HG03460 (cell line): ENCODE measurements at regions not wholly inside any gene's neighbourhood (a gene's known extent, or its start where the extent isn't known, plus 50 kb on each side); places are given as distances from the start of the nearest gene placed in this dataset.
"Not testable (repeated sequence)": the region's sequence is repeated elsewhere in the genome, so short reads cannot be mapped to it uniquely, and the experiment has no call there.

Experiments
- ATAC-seq: cut with Tn5 transposase; IDR thresholded peaks from one replicate; pipeline ENCODE4 v1.9.1; 2021; ENCODE audit not compliant: unreplicated experiment

DNA sequence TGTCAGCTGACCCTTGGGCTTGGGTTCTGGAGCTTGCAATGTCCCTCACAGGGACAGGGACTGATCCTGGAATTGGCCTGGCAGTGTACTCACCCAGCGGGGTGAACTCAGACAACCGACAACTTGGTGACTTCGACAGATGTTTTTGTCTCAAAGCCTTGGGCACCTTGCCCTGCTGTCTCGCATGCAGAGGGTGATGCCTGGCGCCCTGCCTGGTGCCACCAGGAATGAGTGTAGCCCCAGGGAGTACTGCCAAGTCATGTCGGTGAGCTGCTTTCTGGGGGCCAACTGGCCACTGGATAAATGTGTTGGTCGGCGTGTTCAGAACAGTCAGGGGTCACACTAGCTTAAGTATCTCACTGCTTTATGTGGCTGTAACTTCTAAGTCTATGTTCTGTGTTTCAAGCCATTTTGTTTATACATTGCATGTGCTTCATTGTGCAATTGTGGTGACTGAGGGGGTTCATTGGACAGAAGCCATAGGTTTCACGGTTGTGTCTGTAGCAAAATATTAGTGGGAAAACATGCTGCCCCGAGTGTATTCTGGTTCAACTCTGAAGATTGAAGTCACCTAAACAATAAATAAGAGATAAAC is 96.3 kb upstream of the TNFSF11 start:
- no peak for ATAC-seq

DNA sequence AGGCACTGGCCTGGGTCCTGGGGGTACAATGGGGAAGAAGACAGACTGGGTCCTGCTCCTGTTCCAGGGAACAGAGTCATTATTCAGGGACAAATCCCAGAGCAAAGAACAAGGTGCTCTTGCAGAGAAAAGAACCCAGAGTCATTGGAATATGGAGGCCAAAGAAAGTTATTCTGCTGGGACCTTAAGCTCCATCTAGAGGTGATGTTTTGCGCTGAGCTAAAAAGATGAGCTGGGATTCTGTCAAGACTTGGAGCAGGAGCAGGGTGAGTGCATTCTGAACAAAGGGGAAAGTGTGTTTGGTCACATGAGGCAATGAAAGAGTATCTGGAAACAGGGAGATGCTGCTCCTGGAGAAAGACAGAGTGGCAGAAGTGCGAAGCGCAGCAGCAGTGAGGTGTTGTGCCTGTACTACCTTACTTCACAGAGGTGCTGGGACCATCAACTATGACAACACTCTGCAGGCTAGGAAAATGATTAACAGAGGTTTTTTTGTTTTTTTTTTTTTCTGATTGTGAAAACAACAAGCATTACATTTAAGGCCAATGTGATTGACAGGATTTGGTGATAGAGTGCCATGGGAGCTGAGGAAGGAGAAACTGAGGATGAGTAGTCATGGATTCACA is 95.3 kb upstream of the TNFSF11 start:
- ATAC-seq, result no peak

DNA sequence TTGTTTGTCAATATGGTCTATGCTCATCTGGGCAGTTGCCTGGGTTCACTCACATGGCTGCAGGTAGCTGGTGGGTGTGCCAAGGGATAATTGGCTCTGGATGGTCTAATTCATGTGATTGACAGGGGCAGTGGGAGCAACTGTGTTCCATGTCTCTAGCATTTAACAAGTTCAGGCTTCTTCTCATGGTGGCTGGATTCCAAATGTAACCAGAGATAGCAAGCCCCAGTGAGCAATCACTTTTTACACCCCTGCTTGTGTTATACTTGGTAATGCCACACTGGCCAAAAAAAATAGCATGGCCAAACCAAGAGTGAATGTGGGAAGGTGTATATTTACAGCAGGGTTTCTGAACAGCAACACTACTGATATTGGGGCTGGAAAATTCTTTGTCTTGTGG is 89.6 kb upstream of the TNFSF11 start:
- no peak for ATAC-seq

DNA sequence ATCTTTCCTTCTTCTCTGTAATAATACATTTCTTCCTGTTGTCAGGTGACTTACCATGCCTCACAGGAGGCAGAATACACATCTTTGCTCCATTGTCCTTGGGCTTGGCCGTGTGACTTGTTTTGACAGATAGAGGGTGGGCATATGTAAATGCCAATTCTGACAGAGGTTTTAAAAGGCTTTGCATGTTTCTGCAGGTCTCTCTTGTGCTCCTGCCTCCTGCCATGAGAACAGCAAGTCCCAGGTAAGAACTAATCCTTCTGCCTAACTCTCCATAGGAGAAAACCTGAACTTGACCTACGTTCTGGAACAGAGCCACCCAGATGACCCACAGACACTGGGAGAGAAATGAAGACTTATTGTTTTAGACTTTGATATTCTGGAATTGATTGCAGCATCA is 88.7 kb upstream of the TNFSF11 start:
- no peak for ATAC-seq

DNA sequence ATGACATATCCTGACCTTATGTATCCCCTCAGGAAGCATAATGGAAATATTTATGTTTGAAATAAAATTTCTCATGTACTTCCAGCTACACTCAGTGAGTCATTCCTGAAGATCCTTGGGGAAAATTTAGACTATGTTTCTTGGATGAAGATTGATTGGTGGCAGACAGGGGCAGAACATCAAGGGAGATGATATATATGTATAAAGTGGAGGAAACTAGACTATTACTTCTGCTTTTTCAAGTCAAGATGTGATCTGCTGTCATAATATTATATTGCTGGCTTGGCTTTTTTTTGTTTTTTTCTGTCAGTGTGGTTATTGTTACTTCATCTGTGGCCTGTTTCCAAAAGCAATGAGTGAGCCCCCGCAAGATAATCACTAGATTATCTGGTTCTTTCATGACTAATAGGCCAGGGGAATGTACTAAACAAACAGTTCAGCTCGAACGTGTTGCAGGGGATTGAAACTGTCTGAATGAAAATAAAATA is 87.2 kb upstream of the TNFSF11 start:
- ATAC-seq, result no peak

DNA sequence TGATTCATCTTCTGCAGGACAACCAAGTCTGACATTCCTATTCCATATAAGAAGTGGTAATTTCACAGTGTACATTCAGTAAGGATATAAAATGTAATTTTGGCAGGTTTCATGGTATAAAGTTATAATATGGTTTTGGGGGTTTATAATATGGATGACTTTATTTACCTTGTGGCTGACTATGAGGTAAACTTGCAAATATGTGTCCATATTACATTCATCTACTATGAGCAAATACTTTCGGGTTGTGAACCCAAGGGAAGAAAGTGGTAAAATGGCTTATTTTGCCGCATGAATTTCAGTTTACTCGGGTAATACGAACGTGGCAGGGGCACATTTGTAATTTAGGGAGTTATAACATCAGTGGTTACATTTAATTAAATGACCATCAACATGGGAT is 86.7 kb upstream of the TNFSF11 start:
- no peak for ATAC-seq

DNA sequence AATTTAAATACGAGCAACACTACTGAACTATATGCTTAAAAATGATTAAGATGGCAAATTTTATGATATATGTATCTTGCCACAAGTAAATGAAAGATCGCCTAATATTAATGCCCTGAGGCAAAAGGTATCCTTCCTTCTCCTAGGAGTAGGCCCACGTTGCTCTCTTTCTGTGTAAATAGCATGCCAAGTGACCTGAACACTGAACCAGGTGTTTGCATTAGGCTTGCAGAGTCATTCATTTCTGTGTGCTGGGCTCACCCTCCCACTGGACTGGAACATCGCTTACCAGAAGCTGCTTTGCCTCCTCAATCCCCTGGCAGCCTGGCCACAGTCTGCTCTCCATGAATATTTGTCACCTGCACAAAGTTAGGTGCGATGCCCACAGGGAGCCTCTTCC is 83.3 kb upstream of the TNFSF11 start:
- ATAC-seq, result no peak

DNA sequence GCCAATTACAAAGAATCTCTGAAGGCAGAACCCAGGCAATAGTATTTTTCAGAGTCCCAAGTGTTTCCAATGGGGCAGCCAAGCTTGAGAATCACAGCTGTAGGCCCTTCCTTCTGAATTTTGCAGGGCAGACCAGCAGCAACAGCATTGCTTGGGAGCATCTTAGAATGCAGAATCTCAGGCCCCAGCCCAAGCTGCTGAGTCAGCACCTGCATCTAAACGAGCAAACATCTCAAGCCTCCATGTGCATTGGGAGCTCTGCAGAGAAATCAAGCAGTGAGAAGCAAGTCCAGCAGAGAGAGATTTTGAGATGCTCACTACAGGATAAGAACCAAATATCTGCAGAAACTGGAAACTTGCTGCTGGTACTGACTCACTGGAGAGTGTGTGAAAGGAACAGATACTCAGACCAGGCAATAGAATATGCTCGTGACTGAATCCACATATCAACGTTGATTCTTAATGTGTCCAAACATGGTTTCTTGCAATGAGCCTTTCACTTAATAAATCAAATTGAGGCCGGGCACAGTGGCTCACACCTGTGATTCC is 81.5 kb upstream of the TNFSF11 start:
- no peak for ATAC-seq

DNA sequence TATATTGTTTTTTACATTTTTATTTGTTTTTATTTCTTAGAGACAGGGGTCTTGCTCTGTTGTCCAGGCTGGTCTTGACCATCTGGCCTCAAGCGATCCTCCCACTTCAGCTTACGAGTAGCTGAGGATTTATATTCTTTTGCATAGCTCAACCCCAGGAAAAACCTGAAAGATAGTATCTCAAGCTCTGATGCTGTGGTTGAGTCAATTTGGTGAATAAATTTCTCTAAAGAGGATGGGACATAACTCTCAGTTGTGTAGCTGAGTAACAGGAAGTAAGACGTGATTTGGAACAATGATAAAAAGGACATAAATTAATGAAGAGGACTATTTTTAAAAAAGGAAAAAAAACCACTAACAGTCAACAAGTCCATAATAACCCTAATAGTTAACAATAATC is 79.8 kb upstream of the TNFSF11 start:
- ATAC-seq, result no peak

DNA sequence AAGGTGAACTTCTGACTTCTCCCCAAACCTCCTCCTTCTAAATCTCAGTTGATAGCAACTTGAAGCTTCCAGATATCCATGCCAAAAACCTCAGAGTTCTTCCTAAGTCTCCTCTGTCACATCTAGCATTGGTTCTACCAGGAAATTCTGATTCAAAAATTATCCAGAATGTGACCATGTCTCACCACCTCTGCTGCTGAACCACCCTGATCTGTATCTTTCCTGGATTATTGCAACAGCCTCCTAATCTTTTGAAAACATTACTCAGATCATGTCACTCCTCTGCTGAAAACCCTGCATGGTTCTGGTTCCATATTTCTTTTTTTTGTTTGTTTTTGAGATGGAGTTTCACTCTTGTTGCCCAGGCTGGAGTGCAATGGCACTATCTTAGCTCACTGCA is 78.7 kb upstream of the TNFSF11 start:
- no peak for ATAC-seq

DNA sequence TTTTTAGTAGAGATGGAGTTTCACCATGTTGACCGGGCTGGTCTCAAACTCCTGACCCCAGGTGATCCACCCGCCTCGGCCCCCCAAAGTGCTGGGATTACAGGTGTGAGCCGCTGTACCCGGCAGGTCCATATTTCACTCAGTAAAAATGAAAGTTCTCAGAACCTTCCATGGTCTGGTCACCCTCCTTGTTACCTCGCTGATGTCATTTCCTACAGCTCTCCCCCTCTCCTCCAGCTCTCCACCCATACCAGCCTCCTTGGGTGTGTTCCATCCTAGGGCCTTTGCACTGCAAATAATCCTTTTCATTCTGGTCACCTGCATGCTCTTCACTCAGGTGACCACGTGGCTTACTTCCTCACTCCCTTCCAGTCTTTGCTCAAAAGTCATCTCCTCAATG is 78.2 kb upstream of the TNFSF11 start:
- ATAC-seq, result no peak

DNA sequence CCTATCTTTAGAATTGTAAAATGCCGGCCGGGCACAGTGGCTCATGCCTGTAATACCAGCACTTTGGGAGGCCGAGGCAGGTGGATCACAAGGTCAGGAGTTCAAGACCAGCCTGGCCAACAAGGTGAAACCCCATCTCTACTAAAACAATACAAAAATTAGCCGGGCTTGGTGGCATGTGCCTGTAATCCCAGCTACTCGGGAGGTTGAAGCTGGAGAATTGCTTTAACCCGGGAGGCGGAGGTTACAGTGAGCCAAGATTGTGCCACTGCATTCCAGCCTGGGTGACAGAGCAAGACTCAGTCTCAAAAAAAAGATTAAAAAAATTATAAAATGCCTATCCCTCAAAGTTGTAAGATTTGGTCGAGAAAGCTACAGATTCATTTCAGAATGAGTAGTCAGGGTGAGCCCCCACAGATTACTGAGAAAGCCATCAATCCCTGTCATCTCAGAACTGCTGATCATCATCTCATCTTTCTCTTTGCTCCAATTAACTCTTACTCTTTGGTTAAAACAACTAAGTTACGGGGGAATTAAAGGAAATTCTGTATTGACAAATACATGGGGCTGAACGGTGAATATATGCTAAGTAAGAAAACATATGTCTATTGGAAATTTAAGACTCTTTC is 76.9 kb upstream of the TNFSF11 start:
- ATAC-seq, result not testable (repeated sequence)

DNA sequence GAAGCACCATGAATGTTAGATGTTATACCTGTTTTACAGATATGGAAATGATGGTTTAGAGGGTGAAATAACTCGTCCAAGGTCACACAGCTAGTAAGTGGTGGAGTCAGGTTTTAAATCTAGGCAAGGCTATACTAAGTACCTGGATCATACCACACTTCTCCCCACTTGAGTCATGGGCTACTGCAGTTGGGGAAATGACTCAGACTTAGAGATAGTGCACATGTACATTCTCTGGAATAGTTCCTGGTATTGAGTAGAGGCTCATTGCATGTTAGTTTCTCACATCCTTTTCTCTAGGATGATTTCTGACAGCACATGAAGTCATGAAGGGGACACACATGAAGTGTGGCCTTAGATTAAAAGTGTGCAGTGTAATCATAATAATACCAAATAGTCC is 76.2 kb upstream of the TNFSF11 start:
- ATAC-seq, result peak; percentile 88

DNA sequence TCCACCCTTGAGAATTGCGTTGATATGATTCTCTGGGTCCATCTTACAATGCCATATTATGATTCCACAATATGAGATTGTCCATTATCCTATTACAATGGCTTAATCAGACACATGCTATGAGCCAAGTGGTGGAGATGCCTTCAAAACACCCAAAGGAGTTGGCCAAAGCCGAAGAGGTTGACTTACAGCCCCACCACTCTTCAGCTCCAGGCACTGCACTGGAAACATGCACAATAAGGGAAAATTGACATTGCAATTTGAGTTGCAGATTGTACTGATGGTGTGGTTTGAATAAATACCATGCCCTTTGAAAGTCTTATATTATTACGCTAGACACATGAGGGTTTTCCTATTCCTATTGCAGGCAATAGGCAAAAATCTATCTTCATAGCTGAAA is 75.4 kb upstream of the TNFSF11 start:
- ATAC-seq, result no peak
